ENCODE measurements at regions not wholly inside any gene's neighbourhood (a gene's known extent, or its start where the extent isn't known, plus 50 kb on each side); places are given as distances from the start of the nearest gene placed in this dataset.
"Not testable (repeated sequence)": the region's sequence is repeated elsewhere in the genome, so short reads cannot be mapped to it uniquely, and the experiment has no call there.

DNA sequence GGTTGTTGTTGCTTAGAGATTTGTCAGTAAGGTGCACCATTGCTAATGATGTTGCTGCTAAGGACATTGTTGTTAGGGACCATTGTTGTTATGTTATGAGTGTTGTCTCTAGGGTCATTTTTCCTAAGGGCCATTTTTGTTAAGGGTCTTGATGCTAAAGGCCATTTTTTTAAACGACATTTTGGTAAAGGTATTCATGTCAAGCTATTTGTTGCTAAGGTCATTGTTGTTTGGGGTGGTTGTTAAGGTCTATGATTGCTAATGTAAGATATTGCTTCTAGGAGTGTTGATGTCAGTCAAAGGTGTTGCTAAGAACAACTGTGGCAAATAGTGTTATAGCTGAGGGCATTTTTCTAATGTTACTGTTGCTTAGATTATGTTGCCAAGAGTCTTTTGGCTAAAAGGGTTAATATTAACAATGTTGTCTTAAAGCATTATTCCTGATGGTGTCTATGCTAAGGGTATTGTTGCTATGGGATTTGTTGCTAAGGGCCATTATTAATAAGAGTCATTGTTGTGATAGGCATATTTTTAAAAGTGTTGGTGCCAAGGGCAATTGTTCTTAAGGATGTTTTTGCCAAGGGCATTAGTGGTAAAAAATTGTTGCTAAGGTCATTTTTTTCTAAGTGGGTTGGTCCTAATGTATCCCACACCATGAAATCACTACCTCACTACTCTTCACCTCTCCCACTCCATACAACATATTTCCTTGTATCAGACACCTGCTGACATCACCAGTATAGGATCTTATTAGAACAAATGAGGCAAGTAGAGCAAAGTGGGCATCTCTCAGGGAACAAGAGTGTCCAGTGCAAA is 56.2 kb downstream of the SPATA31A6 start:
- H3K27ac ChIP-seq (ENCODE audit: poor library complexity, severe bottlenecking); H3K4me3 ChIP-seq (ENCODE audit: severe bottlenecking); H3K4me1 ChIP-seq (ENCODE audit: insufficient read depth, poor library complexity, severe bottlenecking); H3K27me3 ChIP-seq (ENCODE audit: insufficient read depth, poor library complexity, severe bottlenecking); H3K9me3 ChIP-seq (ENCODE audit: severe bottlenecking); ATAC-seq (ENCODE audit: low read depth); DNase-seq (ENCODE audit: low spot score); H3K36me3 ChIP-seq (ENCODE audit: low read depth): not testable (repeated sequence)

DNA sequence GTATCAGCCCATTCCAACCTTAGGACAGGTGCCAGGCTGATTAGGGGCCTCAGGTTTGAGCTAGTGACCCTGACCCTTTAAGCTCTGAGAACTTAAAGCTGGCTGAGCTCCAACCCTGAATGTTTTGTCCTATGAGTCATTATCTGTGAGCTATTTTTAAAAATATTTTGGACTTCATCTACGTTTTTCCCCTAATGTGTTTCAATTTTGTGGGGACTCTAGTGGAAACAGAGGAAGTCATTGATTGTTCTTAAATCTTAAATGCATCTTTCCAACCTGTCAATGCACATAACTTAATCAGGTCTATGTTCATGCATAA is 56.8 kb downstream of the SPATA31A6 start:
- H3K27ac ChIP-seq (ENCODE audit: poor library complexity, severe bottlenecking); H3K4me3 ChIP-seq (ENCODE audit: severe bottlenecking); H3K9me3 ChIP-seq (ENCODE audit: severe bottlenecking); H3K4me1 ChIP-seq (ENCODE audit: insufficient read depth, poor library complexity, severe bottlenecking); DNase-seq (ENCODE audit: low spot score); H3K27me3 ChIP-seq (ENCODE audit: insufficient read depth, poor library complexity, severe bottlenecking); H3K36me3 ChIP-seq (ENCODE audit: low read depth): not testable (repeated sequence)
- ATAC-seq (ENCODE audit: low read depth) = peak; percentile 57; the same call in 2 of the 3 replicates

DNA sequence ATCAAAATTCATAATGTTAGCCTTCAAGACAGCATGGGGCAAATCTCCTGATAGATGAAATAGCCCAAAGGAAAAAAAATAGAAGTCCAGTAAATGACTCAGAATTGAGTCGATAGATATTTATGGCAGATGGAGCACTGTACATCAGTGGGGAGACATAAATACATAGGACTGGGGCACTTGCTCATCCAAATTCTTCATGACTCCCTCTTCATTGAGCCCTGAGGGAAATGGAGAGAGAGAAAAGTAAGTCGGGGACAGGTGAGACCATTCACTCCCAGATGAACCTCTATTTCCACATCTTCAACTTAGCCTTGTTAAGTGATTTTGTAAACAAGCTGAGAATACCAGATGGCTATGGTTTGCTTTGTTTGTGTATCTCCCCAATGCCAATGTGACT is 59.8 kb downstream of the SPATA31A6 start:
- H3K27me3 ChIP-seq (ENCODE audit: insufficient read depth, poor library complexity, severe bottlenecking); H3K4me3 ChIP-seq (ENCODE audit: severe bottlenecking); H3K27ac ChIP-seq (ENCODE audit: poor library complexity, severe bottlenecking); H3K4me1 ChIP-seq (ENCODE audit: insufficient read depth, poor library complexity, severe bottlenecking); H3K36me3 ChIP-seq (ENCODE audit: low read depth); H3K9me3 ChIP-seq (ENCODE audit: severe bottlenecking); DNase-seq (ENCODE audit: low spot score); ATAC-seq (ENCODE audit: low read depth): not testable (repeated sequence)

DNA sequence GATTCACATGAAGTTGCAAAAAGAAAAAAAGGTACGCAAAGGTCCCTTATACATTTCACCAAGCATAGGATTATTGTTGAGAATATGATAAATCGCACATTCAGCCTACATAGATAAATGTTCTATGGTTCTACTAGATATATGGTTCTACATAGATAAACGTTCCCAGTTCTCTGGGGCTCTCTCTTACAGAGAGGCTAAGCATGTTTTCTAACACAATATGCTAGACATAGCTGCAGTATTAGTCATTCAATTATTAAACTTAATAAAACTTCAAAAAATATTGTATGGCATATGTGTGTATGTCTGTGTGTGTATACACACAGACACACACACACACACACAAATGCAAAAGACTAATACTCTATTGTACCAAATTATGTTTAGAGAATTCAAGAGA is 60.4 kb downstream of the SPATA31A6 start:
- ATAC-seq (ENCODE audit: low read depth) = peak; percentile 46; the same call in 1 of the 3 replicates
- not testable (repeated sequence) for H3K4me3 ChIP-seq (ENCODE audit: severe bottlenecking); H3K27me3 ChIP-seq (ENCODE audit: insufficient read depth, poor library complexity, severe bottlenecking); H3K36me3 ChIP-seq (ENCODE audit: low read depth); H3K27ac ChIP-seq (ENCODE audit: poor library complexity, severe bottlenecking); H3K4me1 ChIP-seq (ENCODE audit: insufficient read depth, poor library complexity, severe bottlenecking); DNase-seq (ENCODE audit: low spot score); H3K9me3 ChIP-seq (ENCODE audit: severe bottlenecking)

DNA sequence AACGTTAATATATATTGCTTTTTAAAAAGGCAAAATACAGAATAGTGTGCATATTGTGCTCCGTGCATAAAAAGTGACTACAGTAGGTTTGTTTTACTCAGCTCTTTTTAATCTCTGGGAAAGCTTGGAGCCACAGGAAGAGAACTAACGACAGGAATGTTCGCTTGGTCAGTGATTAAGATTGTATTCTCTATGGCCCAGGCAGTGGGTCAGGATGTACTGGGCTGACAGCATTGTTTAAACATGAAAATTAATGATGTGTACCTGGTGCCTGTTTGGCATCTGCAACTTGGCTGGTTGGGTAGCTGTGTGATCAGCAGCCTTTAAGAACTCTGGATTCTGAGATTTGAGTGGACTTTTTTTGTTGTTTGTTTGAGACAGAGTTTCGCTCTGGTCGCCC is 85.3 kb downstream of the SPATA31A6 start:
- H3K36me3 ChIP-seq (ENCODE audit: low read depth); H3K27me3 ChIP-seq (ENCODE audit: insufficient read depth, poor library complexity, severe bottlenecking); H3K27ac ChIP-seq (ENCODE audit: poor library complexity, severe bottlenecking); H3K4me3 ChIP-seq (ENCODE audit: severe bottlenecking); DNase-seq (ENCODE audit: low spot score); ATAC-seq (ENCODE audit: low read depth); H3K9me3 ChIP-seq (ENCODE audit: severe bottlenecking); H3K4me1 ChIP-seq (ENCODE audit: insufficient read depth, poor library complexity, severe bottlenecking): not testable (repeated sequence)

DNA sequence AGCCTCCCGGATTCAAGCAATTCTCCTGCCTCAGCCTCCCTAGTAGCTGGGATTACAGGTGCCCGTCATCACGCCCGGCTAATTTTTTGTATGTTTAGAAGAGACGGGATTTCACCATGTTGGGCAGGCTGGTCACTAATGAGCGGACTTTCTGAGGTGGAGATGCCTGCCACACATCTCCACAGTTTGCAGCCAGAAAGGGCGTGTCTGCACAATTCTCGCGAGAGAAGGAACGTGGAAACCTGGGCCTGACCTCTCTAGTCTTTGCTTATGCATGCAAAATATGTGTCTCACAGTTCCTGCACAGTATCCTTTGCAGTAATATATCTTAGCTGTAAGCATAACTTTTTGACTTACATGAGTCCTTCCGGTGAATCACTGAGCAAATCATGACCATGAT is 85.7 kb downstream of the SPATA31A6 start:
- H3K27ac ChIP-seq (ENCODE audit: poor library complexity, severe bottlenecking); H3K27me3 ChIP-seq (ENCODE audit: insufficient read depth, poor library complexity, severe bottlenecking); H3K36me3 ChIP-seq (ENCODE audit: low read depth); H3K4me3 ChIP-seq (ENCODE audit: severe bottlenecking); ATAC-seq (ENCODE audit: low read depth); DNase-seq (ENCODE audit: low spot score); H3K4me1 ChIP-seq (ENCODE audit: insufficient read depth, poor library complexity, severe bottlenecking); H3K9me3 ChIP-seq (ENCODE audit: severe bottlenecking): not testable (repeated sequence)

DNA sequence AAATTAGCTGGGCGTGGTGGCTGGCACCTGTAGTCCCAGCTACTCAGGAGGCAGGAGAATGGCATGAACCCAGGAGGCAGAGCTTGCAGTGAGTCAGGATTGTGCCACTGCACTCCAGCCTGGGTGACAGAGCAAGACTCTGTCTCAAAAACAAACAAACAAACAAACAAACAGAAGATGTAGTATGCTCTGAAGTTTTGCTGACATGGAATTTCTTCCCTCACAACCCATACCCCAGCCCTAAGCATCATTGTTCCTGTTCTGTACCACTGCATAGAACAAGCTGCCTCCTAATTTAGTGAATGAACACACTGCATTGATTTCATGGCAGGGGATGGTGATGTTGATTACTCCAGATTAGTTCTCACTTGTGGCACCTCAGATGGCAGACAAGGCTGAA is 89.7 kb downstream of the SPATA31A6 start:
- H3K36me3 ChIP-seq (ENCODE audit: low read depth); H3K4me1 ChIP-seq (ENCODE audit: insufficient read depth, poor library complexity, severe bottlenecking); H3K27ac ChIP-seq (ENCODE audit: poor library complexity, severe bottlenecking); H3K27me3 ChIP-seq (ENCODE audit: insufficient read depth, poor library complexity, severe bottlenecking); DNase-seq (ENCODE audit: low spot score); ATAC-seq (ENCODE audit: low read depth); H3K4me3 ChIP-seq (ENCODE audit: severe bottlenecking); H3K9me3 ChIP-seq (ENCODE audit: severe bottlenecking): not testable (repeated sequence)

DNA sequence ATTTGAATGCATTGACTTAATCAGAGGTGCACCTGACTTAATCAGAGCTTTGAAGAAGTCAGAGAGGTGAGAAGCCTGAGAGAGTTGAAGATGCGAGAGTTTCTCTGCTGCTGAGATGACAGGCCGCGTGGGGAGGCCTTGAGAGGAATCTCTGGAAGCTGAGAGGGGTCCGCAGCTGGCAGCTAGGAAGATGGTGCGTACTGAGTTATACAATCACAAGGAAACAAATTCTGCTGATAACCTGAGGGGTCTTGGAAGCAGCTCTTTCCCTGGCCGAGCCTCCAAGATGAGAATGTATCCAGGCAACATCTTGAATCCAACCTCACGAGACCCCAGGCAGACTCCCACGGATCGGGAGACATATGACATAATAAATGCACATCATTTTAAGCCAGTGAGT is 91.7 kb downstream of the SPATA31A6 start:
- Histone ChIP-seq H3K4me1 (ENCODE audit: insufficient read depth, poor library complexity, severe bottlenecking) (no peaks in the 10 kb centered on the region), H3K27me3 (ENCODE audit: insufficient read depth, poor library complexity, severe bottlenecking) (no peaks in the 10 kb centered on the region), H3K9me3 (ENCODE audit: severe bottlenecking) (no peaks in the 10 kb centered on the region), H3K4me3 (ENCODE audit: severe bottlenecking) (no peak overlapping the region), H3K27ac (ENCODE audit: poor library complexity, severe bottlenecking) (no peak overlapping the region), H3K36me3 (ENCODE audit: low read depth) (no peaks in the 10 kb centered on the region)
- ATAC-seq (ENCODE audit: low read depth) (no peak), DNase-seq (ENCODE audit: low spot score) (no peak)
- TF ChIP-seq, protein P1, sequence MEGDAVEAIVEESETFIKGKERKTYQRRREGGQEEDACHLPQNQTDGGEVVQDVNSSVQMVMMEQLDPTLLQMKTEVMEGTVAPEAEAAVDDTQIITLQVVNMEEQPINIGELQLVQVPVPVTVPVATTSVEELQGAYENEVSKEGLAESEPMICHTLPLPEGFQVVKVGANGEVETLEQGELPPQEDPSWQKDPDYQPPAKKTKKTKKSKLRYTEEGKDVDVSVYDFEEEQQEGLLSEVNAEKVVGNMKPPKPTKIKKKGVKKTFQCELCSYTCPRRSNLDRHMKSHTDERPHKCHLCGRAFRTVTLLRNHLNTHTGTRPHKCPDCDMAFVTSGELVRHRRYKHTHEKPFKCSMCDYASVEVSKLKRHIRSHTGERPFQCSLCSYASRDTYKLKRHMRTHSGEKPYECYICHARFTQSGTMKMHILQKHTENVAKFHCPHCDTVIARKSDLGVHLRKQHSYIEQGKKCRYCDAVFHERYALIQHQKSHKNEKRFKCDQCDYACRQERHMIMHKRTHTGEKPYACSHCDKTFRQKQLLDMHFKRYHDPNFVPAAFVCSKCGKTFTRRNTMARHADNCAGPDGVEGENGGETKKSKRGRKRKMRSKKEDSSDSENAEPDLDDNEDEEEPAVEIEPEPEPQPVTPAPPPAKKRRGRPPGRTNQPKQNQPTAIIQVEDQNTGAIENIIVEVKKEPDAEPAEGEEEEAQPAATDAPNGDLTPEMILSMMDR (IDR thresholded peaks at IDR 0.05; ENCODE audit: poor library complexity, severe bottlenecking) = no peak

DNA sequence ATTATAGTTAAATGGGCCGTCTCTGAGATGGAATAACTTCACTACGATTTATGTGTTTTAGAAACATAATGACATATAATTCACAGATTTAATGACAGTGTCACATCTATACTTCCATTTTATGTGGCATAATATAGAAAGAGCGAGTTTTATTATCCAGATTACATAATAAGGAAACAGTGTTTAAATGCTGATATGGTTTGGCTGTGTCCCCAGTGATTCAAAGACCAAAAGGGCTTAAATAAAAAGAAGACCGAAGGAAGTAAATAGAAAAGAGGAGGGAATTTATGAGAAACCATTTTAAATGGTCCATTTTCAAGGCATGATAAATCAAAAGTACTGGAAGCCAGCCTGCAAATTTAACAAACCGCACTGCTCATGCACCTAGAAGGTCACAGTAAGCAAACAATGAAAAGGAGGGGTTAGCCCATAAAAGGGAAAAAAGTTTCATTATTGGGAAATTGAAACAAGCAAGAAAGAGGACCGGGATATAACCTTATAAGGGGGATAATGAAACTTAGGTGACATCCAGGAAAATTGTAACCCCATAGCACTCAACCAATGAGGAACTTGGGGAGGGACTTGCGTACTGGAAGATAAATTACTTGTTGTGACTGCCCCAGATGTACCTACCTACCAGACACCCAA is 99.2 kb downstream of the SPATA31A6 start:
- not testable (repeated sequence) for H3K36me3 ChIP-seq (ENCODE audit: low read depth); H3K9me3 ChIP-seq (ENCODE audit: severe bottlenecking); ATAC-seq (ENCODE audit: low read depth); H3K27ac ChIP-seq (ENCODE audit: poor library complexity, severe bottlenecking); H3K4me1 ChIP-seq (ENCODE audit: insufficient read depth, poor library complexity, severe bottlenecking); H3K27me3 ChIP-seq (ENCODE audit: insufficient read depth, poor library complexity, severe bottlenecking); H3K4me3 ChIP-seq (ENCODE audit: severe bottlenecking); DNase-seq (ENCODE audit: low spot score)

DNA sequence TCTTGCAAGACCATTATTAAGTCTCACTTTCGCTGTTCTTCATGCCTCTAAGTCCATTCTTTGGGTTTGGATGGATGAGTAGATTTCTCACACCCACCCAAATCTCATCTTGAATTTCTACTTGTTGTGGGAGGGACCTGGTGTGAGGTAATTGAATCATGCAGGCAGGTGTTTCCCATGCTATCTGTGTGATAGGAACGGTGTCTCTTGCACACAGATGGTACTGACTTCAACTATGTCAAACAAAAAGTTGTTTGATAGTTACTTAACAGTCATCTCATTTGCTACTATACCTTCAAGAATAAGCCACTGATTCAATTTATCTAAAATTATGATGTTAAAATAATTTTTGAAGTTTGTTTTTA is 99.7 kb downstream of the SPATA31A6 start:
- not testable (repeated sequence) for H3K27ac ChIP-seq (ENCODE audit: poor library complexity, severe bottlenecking); DNase-seq (ENCODE audit: low spot score); H3K9me3 ChIP-seq (ENCODE audit: severe bottlenecking); H3K36me3 ChIP-seq (ENCODE audit: low read depth); ATAC-seq (ENCODE audit: low read depth); H3K4me3 ChIP-seq (ENCODE audit: severe bottlenecking); H3K4me1 ChIP-seq (ENCODE audit: insufficient read depth, poor library complexity, severe bottlenecking); H3K27me3 ChIP-seq (ENCODE audit: insufficient read depth, poor library complexity, severe bottlenecking)
